GM12892 (cell line): ENCODE measurements at regions not wholly inside any gene's neighbourhood (a gene's known extent, or its start where the extent isn't known, plus 50 kb on each side); places are given as distances from the start of the nearest gene placed in this dataset.

Source experiments
- POLR2A ChIP-seq: IDR thresholded peaks from 2 replicates; pipeline ENCODE4 v1.6.1; 2011; ENCODE audit warnings: low read depth, low read length, control low read depth
- POLR2AphosphoS5 ChIP-seq: IDR thresholded peaks from 2 replicates; pipeline ENCODE4 v1.6.1; 2011; ENCODE audit warnings: low read depth, low read length, control low read depth
- TAF1 ChIP-seq: IDR thresholded peaks from 2 replicates; pipeline ENCODE4 v1.6.1; 2011; ENCODE audit warnings: low read depth, mild to moderate bottlenecking, control low read depth, low read length, borderline replicate concordance

- TF ChIP-seq POLR2AphosphoS5 (no peak), POLR2A (no peak), TAF1 (no peak)
These were observed 54.1 kb upstream of the ERBB4 start for GRCh38 chr2:212592695-212593094.
